Mesothelial cell of epicardium (in vitro differentiated cells): ENCODE measurements at regions not wholly inside any gene's neighbourhood (a gene's known extent, or its start where the extent isn't known, plus 50 kb on each side); places are given as distances from the start of the nearest gene placed in this dataset.
A peak's percentile ranks its signal among the peaks of the same experiment; 100 is the strongest.

Experiments
- DNase-seq, 2 experiments: peaks; one replicate each; pipeline ENCODE4 v3.0.0; 2021; ENCODE audit warnings: low spot score in 2 of 2; ENCODE audit not compliant: unreplicated experiment in 2 of 2
- H3K27ac Mint-ChIP-seq: 2 replicates; pipeline ENCODE4 v1.8.0; 2021; ENCODE audit warnings: mixed read lengths
- H3K27me3 Mint-ChIP-seq: 2 replicates; pipeline ENCODE4 v1.8.0; 2021; ENCODE audit warnings: low read depth, mixed read lengths
- H3K36me3 Mint-ChIP-seq: 2 replicates; pipeline ENCODE4 v1.8.0; 2021; ENCODE audit warnings: mixed read lengths
- H3K4me1 Mint-ChIP-seq: 2 replicates; pipeline ENCODE4 v1.8.0; 2021; ENCODE audit warnings: mixed read lengths
- H3K4me3 Mint-ChIP-seq: 2 replicates; pipeline ENCODE4 v1.8.0; 2021; ENCODE audit warnings: mild to moderate bottlenecking, moderate library complexity, mixed read lengths
- H3K9me3 Mint-ChIP-seq: 2 replicates; pipeline ENCODE4 v1.8.0; 2021; ENCODE audit warnings: mixed read lengths
- TF ChIP-seq, protein P1 (sequence below): fragments of 200-600 bp; sonication (generic); IDR thresholded peaks from one replicate; pipeline ENCODE4 v1.5.0; 2021; ENCODE audit warnings: antibody characterized with exemption; ENCODE audit not compliant: unreplicated experiment

DNA sequence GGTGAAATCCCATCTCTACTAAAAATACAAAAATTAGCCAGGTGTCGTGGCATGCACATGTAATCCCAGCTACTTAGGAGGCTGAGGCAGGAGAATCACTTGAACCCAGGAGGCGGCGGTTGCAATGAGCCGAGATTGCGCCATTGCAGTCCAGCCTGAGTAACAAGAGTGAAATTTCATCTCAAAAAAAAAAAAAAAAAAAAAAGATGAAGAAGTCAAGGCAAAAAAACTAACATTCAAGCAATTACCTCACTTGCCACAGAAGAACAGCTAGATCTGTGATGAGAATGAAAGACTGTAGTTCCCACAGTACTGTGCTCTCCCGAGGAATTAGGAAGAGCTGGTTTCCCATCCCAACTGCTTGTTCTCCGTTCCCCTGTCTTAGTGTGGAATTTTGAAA, 144.7 kb upstream of the ECI2 start:
- Mint-ChIP-seq H3K27ac (peak overlapping the region; percentile 60), H3K4me3 (no peak overlapping the region), H3K9me3 (peaks cover 28% of the 10 kb centered on the region), H3K36me3 (no peaks in the 10 kb centered on the region), H3K27me3 (no peaks in the 10 kb centered on the region), H3K4me1 (peaks cover 36% of the 10 kb centered on the region)
- TF ChIP-seq, protein P1, sequence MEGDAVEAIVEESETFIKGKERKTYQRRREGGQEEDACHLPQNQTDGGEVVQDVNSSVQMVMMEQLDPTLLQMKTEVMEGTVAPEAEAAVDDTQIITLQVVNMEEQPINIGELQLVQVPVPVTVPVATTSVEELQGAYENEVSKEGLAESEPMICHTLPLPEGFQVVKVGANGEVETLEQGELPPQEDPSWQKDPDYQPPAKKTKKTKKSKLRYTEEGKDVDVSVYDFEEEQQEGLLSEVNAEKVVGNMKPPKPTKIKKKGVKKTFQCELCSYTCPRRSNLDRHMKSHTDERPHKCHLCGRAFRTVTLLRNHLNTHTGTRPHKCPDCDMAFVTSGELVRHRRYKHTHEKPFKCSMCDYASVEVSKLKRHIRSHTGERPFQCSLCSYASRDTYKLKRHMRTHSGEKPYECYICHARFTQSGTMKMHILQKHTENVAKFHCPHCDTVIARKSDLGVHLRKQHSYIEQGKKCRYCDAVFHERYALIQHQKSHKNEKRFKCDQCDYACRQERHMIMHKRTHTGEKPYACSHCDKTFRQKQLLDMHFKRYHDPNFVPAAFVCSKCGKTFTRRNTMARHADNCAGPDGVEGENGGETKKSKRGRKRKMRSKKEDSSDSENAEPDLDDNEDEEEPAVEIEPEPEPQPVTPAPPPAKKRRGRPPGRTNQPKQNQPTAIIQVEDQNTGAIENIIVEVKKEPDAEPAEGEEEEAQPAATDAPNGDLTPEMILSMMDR: no peak
- DNase-seq: no peak

DNA sequence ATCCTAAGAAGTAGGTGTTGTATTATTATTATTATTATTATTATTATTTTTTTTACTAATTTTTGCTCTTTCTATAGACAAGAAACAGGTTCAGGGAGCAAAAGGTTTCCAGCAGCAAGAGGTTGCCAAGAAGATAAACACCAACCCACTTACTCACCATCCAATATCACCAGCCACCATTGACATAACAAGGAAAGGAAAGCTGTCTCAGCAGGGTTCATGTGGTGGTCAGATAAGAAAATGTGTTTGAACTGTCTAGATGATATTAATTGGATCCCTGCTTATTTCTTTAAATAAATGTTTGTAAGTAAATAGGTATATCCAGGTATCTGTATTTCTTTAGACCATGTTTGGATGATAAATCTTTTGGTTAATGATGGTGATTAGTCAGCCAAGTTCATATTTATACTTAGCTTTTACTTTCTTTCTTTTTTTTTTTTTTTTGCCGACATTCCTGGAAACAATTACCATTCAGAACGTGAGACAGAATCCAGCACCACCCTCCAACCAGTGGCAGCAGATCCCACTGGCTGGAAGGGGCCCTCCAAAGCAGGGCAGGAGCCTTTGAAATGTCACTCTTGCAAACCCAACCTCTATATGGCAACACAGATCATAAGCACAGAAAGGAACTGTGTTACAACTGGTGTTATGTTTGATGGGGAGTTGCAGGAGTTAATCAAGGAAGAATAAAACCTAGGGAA, 139.2 kb upstream of the ECI2 start:
- H3K27me3 Mint-ChIP-seq: no peaks in the 10 kb centered on the region
- no peaks in the 10 kb centered on the region for H3K36me3 Mint-ChIP-seq
- peaks cover 29% of the 10 kb centered on the region for H3K9me3 Mint-ChIP-seq
- TF ChIP-seq, protein P1: no peak
- H3K27ac Mint-ChIP-seq: peak overlapping the region; percentile 97
- DNase-seq: no peak
- H3K4me1 Mint-ChIP-seq: peaks cover 32% of the 10 kb centered on the region
- H3K4me3 Mint-ChIP-seq: no peak overlapping the region

DNA sequence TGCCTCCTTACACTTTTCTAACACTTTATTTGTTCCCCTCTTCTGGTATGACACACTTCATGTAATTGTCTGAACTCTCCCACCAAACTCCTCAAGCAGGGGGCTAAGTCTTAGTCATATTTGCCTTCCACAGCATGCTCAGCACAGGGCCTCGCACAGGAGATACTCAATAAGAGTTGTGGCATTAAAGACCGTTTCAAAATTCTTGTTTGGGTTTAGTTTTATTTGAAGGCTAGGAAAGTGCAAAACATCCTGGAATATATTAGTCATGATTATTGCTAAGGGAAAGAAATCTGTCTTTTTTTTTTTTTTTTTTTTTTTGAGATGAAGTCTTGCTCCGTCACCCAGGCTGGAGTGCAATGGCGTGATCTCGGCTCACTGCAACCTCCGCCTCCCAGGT, 137.6 kb upstream of the ECI2 start:
- H3K4me3 Mint-ChIP-seq: no peak overlapping the region
- H3K4me1 Mint-ChIP-seq: peaks cover 32% of the 10 kb centered on the region
- no peak for DNase-seq
- H3K36me3 Mint-ChIP-seq: no peaks in the 10 kb centered on the region
- no peaks in the 10 kb centered on the region for H3K27me3 Mint-ChIP-seq
- peaks cover 22% of the 10 kb centered on the region for H3K9me3 Mint-ChIP-seq
- no peak overlapping the region for H3K27ac Mint-ChIP-seq
- TF ChIP-seq, protein P1: no peak

DNA sequence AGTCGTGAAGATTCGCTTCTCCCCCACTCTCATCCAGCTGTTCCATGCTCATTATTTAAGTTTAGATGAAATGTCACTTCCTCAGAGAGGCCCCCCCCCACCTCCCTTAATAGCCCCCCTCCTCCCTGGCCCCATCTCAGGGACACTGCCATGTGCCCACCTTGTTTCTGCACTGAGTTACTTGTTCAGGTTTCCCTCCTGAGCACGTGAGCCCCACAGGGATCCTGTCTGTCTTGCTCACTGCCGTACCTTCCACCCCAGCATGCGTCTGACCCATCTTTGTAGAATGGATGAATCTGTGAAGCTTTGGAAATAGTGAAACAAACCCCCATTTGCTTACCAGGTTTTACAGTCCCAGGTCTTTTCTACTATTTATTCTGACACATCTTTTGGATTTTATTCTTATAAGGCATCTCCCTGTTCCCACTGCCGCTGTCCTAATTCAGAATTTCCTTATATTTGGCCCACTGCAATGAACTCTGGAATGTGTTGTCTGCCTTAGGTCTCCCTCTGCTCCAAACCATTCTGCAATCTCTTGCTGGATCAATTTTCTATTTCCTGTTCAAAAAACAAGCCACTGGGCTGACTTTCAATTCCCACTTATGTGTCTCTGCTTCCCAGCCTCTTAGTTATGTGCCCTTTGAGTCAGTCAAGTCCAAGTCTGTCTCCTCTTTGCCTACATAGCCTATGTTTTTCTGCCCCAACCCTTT, 136.5 kb upstream of the ECI2 start:
- H3K4me3 Mint-ChIP-seq: no peak overlapping the region
- H3K4me1 Mint-ChIP-seq: peaks cover 32% of the 10 kb centered on the region
- H3K27me3 Mint-ChIP-seq: no peaks in the 10 kb centered on the region
- TF ChIP-seq, protein P1: no peak
- DNase-seq: no peak
- H3K9me3 Mint-ChIP-seq: peaks cover 21% of the 10 kb centered on the region
- H3K27ac Mint-ChIP-seq: no peak overlapping the region
- no peaks in the 10 kb centered on the region for H3K36me3 Mint-ChIP-seq

DNA sequence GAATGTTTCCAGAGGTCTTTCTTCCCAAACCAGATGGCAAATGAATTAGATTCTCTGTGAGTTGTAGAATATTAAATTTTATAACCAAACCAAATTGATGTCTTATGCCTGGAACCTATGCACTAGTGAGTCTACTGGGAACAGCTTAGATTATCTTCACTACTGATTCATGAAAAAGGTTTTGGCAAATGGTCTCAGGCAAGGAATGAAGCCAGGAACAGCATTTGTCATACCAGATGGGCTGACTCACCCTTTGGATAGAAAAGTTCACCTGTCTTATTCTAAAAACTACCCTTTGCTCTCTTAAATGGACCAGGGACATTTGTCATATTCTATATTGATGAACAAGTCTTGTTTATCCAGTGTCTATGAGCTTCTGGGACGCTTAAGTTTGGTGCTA, 135.4 kb upstream of the ECI2 start:
- Mint-ChIP-seq H3K27me3 (no peaks in the 10 kb centered on the region), H3K4me1 (peaks cover 36% of the 10 kb centered on the region), H3K36me3 (no peaks in the 10 kb centered on the region), H3K4me3 (no peak overlapping the region), H3K9me3 (peaks cover 18% of the 10 kb centered on the region), H3K27ac (no peak overlapping the region)
- TF ChIP-seq, protein P1: no peak
- DNase-seq: no peak
